ENCODE measurements at regions not wholly inside any gene's neighbourhood (a gene's known extent, or its start where the extent isn't known, plus 50 kb on each side); places are given as distances from the start of the nearest gene placed in this dataset.

DNA sequence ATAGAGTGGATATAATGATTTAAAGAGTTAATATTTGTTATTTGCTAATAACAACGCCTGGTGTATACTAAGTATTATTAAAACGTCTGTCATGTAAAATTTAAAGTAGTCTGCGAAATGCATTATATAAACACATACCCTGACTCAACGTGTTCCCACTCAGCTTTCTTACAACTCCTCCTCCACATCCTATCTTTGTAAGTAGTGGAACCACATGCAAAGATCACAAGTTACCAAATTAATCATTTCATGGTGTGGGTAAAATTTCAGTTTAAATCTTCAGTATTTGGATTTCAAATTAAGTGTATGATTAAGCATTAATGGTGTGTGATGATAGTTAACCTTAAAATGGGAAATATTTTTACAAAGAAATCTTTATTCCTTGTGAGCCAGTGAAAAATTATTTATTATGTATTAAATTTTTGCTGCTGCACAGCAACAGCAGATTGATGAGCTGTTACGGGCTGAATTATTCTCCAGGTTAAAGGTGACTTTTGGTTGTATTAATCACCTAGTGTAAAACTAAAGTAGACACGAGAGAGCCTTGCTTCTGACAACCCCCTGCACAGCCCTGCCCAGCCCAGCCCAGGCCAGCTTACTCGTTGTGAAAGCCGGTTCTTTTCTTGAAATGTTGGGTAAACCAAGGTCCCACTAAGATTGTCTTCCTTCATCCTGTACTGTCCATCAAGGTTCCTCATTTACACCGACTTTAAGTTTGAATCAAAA, 373.5 kb downstream of the DTWD2 start:
- TF ChIP-seq, protein P1, sequence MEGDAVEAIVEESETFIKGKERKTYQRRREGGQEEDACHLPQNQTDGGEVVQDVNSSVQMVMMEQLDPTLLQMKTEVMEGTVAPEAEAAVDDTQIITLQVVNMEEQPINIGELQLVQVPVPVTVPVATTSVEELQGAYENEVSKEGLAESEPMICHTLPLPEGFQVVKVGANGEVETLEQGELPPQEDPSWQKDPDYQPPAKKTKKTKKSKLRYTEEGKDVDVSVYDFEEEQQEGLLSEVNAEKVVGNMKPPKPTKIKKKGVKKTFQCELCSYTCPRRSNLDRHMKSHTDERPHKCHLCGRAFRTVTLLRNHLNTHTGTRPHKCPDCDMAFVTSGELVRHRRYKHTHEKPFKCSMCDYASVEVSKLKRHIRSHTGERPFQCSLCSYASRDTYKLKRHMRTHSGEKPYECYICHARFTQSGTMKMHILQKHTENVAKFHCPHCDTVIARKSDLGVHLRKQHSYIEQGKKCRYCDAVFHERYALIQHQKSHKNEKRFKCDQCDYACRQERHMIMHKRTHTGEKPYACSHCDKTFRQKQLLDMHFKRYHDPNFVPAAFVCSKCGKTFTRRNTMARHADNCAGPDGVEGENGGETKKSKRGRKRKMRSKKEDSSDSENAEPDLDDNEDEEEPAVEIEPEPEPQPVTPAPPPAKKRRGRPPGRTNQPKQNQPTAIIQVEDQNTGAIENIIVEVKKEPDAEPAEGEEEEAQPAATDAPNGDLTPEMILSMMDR (optimal IDR thresholded peaks at IDR 0.05 in 1 of 3, IDR thresholded peaks at IDR 0.05 in 1 of 3, conservative IDR thresholded peaks at IDR 0.05 in 1 of 3; ENCODE audit: extremely low read depth in 1 of 3, insufficient read depth in 2 of 3, low read length in 3 of 3): no peak
- no peak for TF ChIP-seq EZH2 (IDR thresholded peaks at IDR 0.05; ENCODE audit: low read length)

Data from keratinocyte (primary cell).